Mucosa of stomach (tissue), 1 donor: ENCODE measurements at regions not wholly inside any gene's neighbourhood (a gene's known extent, or its start where the extent isn't known, plus 50 kb on each side); places are given as distances from the start of the nearest gene placed in this dataset.

Source experiments
- H3K27me3 ChIP-seq: one replicate; pipeline ENCODE4 v1.7.0; 2013; ENCODE audit warnings: mild to moderate bottlenecking, low read length; ENCODE audit not compliant: control insufficient read depth, insufficient read depth
- H3K36me3 ChIP-seq: one replicate; pipeline ENCODE4 v1.7.0; 2013; ENCODE audit warnings: low read length; ENCODE audit not compliant: control insufficient read depth, insufficient read depth
- H3K4me1 ChIP-seq: one replicate; pipeline ENCODE4 v1.7.0; 2013; ENCODE audit warnings: mild to moderate bottlenecking, low read length; ENCODE audit not compliant: control insufficient read depth, insufficient read depth
- H3K4me3 ChIP-seq: one replicate; pipeline ENCODE4 v1.7.0; 2013; ENCODE audit warnings: low read length
- H3K9ac ChIP-seq: one replicate; pipeline ENCODE4 v1.7.0; 2013; ENCODE audit warnings: mild to moderate bottlenecking, low read length, moderate library complexity
- H3K9me3 ChIP-seq: one replicate; pipeline ENCODE4 v1.7.0; 2013; ENCODE audit warnings: mild to moderate bottlenecking, low read length, moderate library complexity; ENCODE audit not compliant: control insufficient read depth
- donor health status: Pancreatic carcinoma.

DNA sequence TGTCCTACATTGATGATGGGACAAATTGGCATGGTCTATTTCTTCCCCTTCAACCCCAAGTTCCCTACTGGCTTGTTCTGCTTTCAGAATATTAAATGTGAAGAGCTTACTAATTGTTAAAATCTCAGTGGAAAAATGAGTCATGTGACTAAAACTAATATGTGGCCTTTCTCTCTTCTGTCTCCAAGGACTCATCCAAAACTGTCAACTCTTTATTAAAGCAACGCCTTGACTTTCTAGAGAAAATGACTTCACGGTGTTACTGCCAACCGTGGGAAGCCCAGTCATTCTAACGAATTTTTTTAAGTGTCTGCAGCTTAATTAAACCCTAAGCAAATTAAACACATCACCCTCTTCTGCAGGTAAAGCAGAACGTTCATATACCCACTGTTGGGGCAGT lies 431.6 kb downstream of the DTWD2 start:
- H3K4me3 ChIP-seq: no peak overlapping the region
- H3K9ac ChIP-seq: no peak overlapping the region
- no peaks in the 10 kb centered on the region for H3K4me1 ChIP-seq
- no peaks in the 10 kb centered on the region for H3K36me3 ChIP-seq
- no peaks in the 10 kb centered on the region for H3K9me3 ChIP-seq
- no peaks in the 10 kb centered on the region for H3K27me3 ChIP-seq

DNA sequence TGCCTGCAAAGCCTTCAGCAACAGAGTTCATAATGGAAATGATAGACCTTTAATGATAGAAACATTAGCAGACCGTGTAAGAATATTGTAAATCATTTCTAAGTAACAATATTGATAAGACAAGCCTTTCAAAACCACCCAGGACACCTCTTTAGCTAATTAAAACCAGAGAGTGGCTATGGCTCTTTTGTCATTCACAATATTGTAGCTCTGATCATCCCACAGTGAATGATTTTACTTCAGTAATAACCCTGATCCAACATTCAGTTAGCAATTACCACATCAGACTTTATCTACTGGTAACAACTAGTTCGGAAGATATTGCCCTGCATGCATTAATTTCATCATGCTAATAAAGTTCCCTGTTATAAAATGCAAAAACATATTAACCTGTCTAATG lies 432.6 kb downstream of the DTWD2 start:
- Histone ChIP-seq H3K36me3 (no peaks in the 10 kb centered on the region), H3K27me3 (no peaks in the 10 kb centered on the region), H3K9ac (no peak overlapping the region), H3K4me3 (no peak overlapping the region), H3K4me1 (no peaks in the 10 kb centered on the region), H3K9me3 (no peaks in the 10 kb centered on the region)

DNA sequence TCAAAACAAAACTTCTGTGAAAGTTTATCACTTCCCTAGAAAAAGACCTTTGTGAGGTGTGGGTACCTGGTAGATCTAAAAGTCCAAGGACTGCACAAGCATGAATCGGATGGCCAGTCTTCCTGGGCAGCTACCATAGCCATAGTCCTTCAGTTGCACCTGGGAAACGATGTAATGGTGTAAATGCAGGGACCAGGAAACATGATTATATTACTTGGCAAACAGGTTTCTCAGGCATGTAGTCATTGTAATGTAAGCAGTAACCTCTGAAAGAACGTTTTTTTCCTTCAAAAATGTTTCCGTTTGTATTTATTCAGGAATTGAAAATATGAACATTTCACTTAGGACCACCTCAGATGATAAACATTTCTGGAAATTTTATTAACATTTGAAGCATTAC lies 433.4 kb downstream of the DTWD2 start:
- no peaks in the 10 kb centered on the region for H3K36me3 ChIP-seq
- no peak overlapping the region for H3K4me3 ChIP-seq
- no peaks in the 10 kb centered on the region for H3K9me3 ChIP-seq
- H3K27me3 ChIP-seq: no peaks in the 10 kb centered on the region
- H3K4me1 ChIP-seq: no peaks in the 10 kb centered on the region
- H3K9ac ChIP-seq: no peak overlapping the region

- H3K9ac ChIP-seq: no peak overlapping the region
- H3K9me3 ChIP-seq: no peaks in the 10 kb centered on the region
- H3K36me3 ChIP-seq: no peaks in the 10 kb centered on the region
- H3K4me1 ChIP-seq: no peaks in the 10 kb centered on the region
- H3K27me3 ChIP-seq: no peaks in the 10 kb centered on the region
- H3K4me3 ChIP-seq: no peak overlapping the region
These were observed 434.1 kb downstream of the DTWD2 start for GRCh38 chr5:118554241-118554640.

DNA sequence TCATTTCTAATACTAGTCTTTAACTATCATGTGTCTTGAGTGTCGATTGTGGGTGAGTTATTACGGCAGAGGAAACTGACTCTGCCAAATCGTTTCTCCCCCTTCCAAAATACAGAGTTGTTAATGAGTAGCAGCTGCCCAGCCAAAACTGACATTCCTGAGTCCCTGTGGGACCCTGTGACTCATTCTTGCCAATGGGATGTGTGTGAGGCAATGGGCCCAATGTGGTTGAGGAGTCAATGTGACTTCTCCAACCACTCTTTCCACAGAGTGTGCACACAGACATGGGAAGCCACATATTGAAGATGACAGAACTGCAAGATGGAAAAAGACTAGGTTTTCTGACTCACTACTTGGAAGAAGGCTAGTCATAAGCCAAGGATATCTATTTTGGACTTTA lies 434.7 kb downstream of the DTWD2 start:
- Histone ChIP-seq H3K4me3 (no peak overlapping the region), H3K9ac (no peak overlapping the region), H3K36me3 (no peaks in the 10 kb centered on the region), H3K4me1 (no peaks in the 10 kb centered on the region), H3K9me3 (no peaks in the 10 kb centered on the region), H3K27me3 (no peaks in the 10 kb centered on the region)

DNA sequence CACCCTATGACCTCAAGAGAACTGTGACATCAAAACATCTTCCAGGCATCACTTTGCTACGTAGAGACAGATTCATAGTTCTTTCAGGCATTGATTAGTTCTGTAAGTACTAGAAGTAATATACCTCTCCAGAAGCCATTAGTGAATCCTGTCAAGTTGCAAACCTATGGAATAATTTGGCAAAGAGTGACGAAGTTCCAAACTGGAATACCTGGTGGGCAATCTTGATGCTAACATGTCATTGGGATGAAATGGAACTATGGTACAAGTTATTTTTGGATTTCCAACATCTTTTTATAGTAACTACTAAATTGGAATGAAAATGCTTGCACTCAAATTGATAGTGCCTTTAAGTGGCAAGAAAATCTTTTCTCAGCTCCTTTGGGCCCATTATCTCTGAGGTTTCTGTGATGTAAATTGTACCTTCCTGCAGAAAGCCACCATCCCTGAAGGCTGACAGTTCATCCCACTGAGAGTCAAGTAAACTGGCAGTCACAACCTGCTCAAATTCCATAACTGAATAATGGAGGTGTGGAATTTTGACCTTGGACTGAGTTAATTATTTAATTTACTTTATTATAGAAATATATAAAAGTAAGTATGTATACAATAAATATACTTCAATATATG lies 435.5 kb downstream of the DTWD2 start:
- H3K4me3 ChIP-seq: no peak overlapping the region
- H3K4me1 ChIP-seq: no peaks in the 10 kb centered on the region
- no peaks in the 10 kb centered on the region for H3K9me3 ChIP-seq
- H3K36me3 ChIP-seq: no peaks in the 10 kb centered on the region
- no peak overlapping the region for H3K9ac ChIP-seq
- H3K27me3 ChIP-seq: no peaks in the 10 kb centered on the region

- Histone ChIP-seq H3K9me3 (no peaks in the 10 kb centered on the region), H3K9ac (no peak overlapping the region)
These were observed 436.2 kb downstream of the DTWD2 start for GRCh38 chr5:118552146-118552545.

DNA sequence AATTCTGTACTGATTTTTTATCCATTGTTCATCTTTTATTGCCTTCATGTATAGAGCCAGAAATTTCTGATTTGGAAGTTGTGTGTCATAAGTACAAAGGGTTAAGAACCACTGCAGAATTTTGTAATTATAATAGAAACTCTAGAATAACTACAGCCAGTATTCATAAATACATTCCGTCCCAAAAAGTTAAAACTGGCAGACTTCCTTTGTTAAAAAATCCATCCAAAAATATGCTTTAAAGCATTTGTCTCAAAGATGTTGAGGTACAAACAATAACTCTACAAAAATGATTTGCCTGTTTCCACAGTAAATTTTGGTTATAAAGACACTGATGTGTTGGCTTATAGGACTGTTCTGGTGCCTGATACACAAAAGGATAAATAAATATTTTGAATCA lies 436.6 kb downstream of the DTWD2 start:
- Histone ChIP-seq H3K9me3 (no peaks in the 10 kb centered on the region), H3K4me3 (no peak overlapping the region), H3K27me3 (no peaks in the 10 kb centered on the region), H3K9ac (no peak overlapping the region), H3K36me3 (no peaks in the 10 kb centered on the region), H3K4me1 (no peaks in the 10 kb centered on the region)

More at GRCh38 chr5:118552146-118552545, 436.2 kb downstream of the DTWD2 start:
- H3K27me3 ChIP-seq: no peaks in the 10 kb centered on the region
- no peak overlapping the region for H3K4me3 ChIP-seq
- no peaks in the 10 kb centered on the region for H3K36me3 ChIP-seq
- H3K4me1 ChIP-seq: no peaks in the 10 kb centered on the region

GRCh38 chr5:118551031-118551430 lies 437.3 kb downstream of the DTWD2 start:
- Histone ChIP-seq H3K9ac (no peak overlapping the region), H3K9me3 (no peaks in the 10 kb centered on the region), H3K4me3 (no peak overlapping the region), H3K4me1 (no peaks in the 10 kb centered on the region), H3K36me3 (no peaks in the 10 kb centered on the region), H3K27me3 (no peaks in the 10 kb centered on the region)

- no peaks in the 10 kb centered on the region for H3K27me3 ChIP-seq
- no peaks in the 10 kb centered on the region for H3K36me3 ChIP-seq
- no peak overlapping the region for H3K9ac ChIP-seq
- H3K4me3 ChIP-seq: no peak overlapping the region
- H3K9me3 ChIP-seq: no peaks in the 10 kb centered on the region
- H3K4me1 ChIP-seq: no peaks in the 10 kb centered on the region
These were observed 439.3 kb downstream of the DTWD2 start for GRCh38 chr5:118548761-118549720.

- no peak overlapping the region for H3K4me3 ChIP-seq
- no peaks in the 10 kb centered on the region for H3K27me3 ChIP-seq
These were observed 442.9 kb downstream of the DTWD2 start for GRCh38 chr5:118545470-118545869.

GRCh38 chr5:118544887-118545449 lies 443.4 kb downstream of the DTWD2 start:
- no peaks in the 10 kb centered on the region for H3K9me3 ChIP-seq
- no peak overlapping the region for H3K9ac ChIP-seq
- no peak overlapping the region for H3K4me3 ChIP-seq
- H3K36me3 ChIP-seq: no peaks in the 10 kb centered on the region
- no peaks in the 10 kb centered on the region for H3K27me3 ChIP-seq
- no peaks in the 10 kb centered on the region for H3K4me1 ChIP-seq

More at GRCh38 chr5:118545470-118545869, 442.9 kb downstream of the DTWD2 start:
- no peak overlapping the region for H3K9ac ChIP-seq
- no peaks in the 10 kb centered on the region for H3K4me1 ChIP-seq
- no peaks in the 10 kb centered on the region for H3K9me3 ChIP-seq
- H3K36me3 ChIP-seq: no peaks in the 10 kb centered on the region
